NB4 (cell line): ENCODE measurements at regions not wholly inside any gene's neighbourhood (a gene's known extent, or its start where the extent isn't known, plus 50 kb on each side); places are given as distances from the start of the nearest gene placed in this dataset.

Experiments used
- CTCF ChIP-seq: IDR thresholded peaks from one replicate; pipeline ENCODE4 v1.5.1; 2012; ENCODE audit warnings: low read depth, low read length
- POLR2A ChIP-seq: IDR thresholded peaks from 2 replicates; pipeline ENCODE4 v1.6.1; 2011; ENCODE audit warnings: mild to moderate bottlenecking; ENCODE audit not compliant: insufficient read length; ENCODE audit errors: extremely low read depth

GRCh38 chr5:1667648-1668140 is 131.9 kb downstream of the MRPL36 start:
- TF ChIP-seq CTCF (no peak), POLR2A (no peak)
